Endodermal cell (in vitro differentiated cells): ENCODE measurements at regions not wholly inside any gene's neighbourhood (a gene's known extent, or its start where the extent isn't known, plus 50 kb on each side); places are given as distances from the start of the nearest gene placed in this dataset.

ENCODE experiments used
- DNase-seq: peaks from one replicate; pipeline ENCODE4 v3.0.0-alpha.2; 2017
- H3K27ac ChIP-seq: 2 replicates; pipeline ENCODE4 v1.5.1; 2013; ENCODE audit warnings: mild to moderate bottlenecking, low read depth, low read length, moderate library complexity
- H3K27me3 ChIP-seq: 2 replicates; pipeline ENCODE4 v1.6.1; 2013; ENCODE audit warnings: mild to moderate bottlenecking, low read length, moderate library complexity; ENCODE audit not compliant: insufficient read depth, control insufficient read depth, poor library complexity, severe bottlenecking
- H3K36me3 ChIP-seq: 2 replicates; pipeline ENCODE4 v1.7.0; 2013; ENCODE audit warnings: mild to moderate bottlenecking, low read length, moderate library complexity; ENCODE audit not compliant: control insufficient read depth, insufficient read depth
- H3K4me1 ChIP-seq: one replicate; pipeline ENCODE4 v1.7.0; 2013; ENCODE audit warnings: low read length; ENCODE audit not compliant: control insufficient read depth, insufficient read depth
- H3K4me3 ChIP-seq: 2 replicates; pipeline ENCODE4 v1.5.1; 2013; ENCODE audit warnings: mild to moderate bottlenecking, low read length, moderate library complexity
- H3K9ac ChIP-seq: 2 replicates; pipeline ENCODE4 v1.6.1; 2013; ENCODE audit warnings: mild to moderate bottlenecking, low read length, moderate library complexity; ENCODE audit not compliant: poor library complexity, severe bottlenecking; ENCODE audit errors: extremely low read depth
- H3K9me3 ChIP-seq: 2 replicates; pipeline ENCODE4 v1.6.1; 2013; ENCODE audit warnings: mild to moderate bottlenecking, low read length, moderate library complexity; ENCODE audit not compliant: control insufficient read depth
- H3K27ac Mint-ChIP-seq: 2 replicates; pipeline ENCODE4 v1.8.0; 2020; ENCODE audit warnings: mixed read lengths
- H3K27me3 Mint-ChIP-seq: 2 replicates; pipeline ENCODE4 v1.8.0; 2021; ENCODE audit warnings: mild to moderate bottlenecking, mixed read lengths; ENCODE audit not compliant: insufficient read depth
- H3K36me3 Mint-ChIP-seq: 2 replicates; pipeline ENCODE4 v1.8.0; 2020; ENCODE audit warnings: low read depth, mixed read lengths
- H3K4me1 Mint-ChIP-seq: 2 replicates; pipeline ENCODE4 v1.8.0; 2020; ENCODE audit warnings: mixed read lengths
- H3K4me3 Mint-ChIP-seq: 2 replicates; pipeline ENCODE4 v1.8.0; 2020; ENCODE audit warnings: mild to moderate bottlenecking, moderate library complexity, mixed read lengths
- H3K9me3 Mint-ChIP-seq: 2 replicates; pipeline ENCODE4 v1.8.0; 2020; ENCODE audit warnings: mild to moderate bottlenecking, mixed read lengths
- CTCF ChIP-seq: fragments of 200-600 bp; sonication (generic); conservative IDR thresholded peaks from 2 replicates; pipeline ENCODE4 v1.5.0; 2021; ENCODE audit warnings: antibody characterized with exemption, mild to moderate bottlenecking
- WGBS, 2 experiments: methylation state at CpG; one replicate each; pipeline versions ENCODE4 v1.1.5 to v1.1.7; 2013; ENCODE audit warnings: missing lambda C conversion rate in 2 of 2, mixed read lengths in 1 of 2; ENCODE audit not compliant: insufficient coverage in 1 of 2, insufficient read length in 1 of 2; 5-methylcytosine and 5-hydroxymethylcytosine counted together

GRCh38 chr12:87066326-87066725 lies 810.1 kb upstream of the MGAT4C start:
- Mint-ChIP-seq H3K36me3 (no peaks in the 10 kb centered on the region), H3K4me3 (no peak overlapping the region), H3K9me3 (peaks cover 4% of the 10 kb centered on the region), H3K4me1 (no peaks in the 10 kb centered on the region), H3K27ac (no peak overlapping the region), H3K27me3 (no peaks in the 10 kb centered on the region)
- no peak overlapping the region for H3K9ac ChIP-seq
- H3K4me3 ChIP-seq = no peak overlapping the region
- H3K27me3 ChIP-seq = no peaks in the 10 kb centered on the region
- DNase-seq = no peak
- no peaks in the 10 kb centered on the region for H3K4me1 ChIP-seq
- no peak overlapping the region for H3K27ac ChIP-seq
- no peaks in the 10 kb centered on the region for H3K36me3 ChIP-seq
- peaks cover 6% of the 10 kb centered on the region for H3K9me3 ChIP-seq
- TF ChIP-seq CTCF = no peak
- 75 to 100% methylated on average over 1 to 2 of the region's 2 CpGs for WGBS, 2 experiments

GRCh38 chr12:87059231-87059630 lies 803.0 kb upstream of the MGAT4C start:
- no peak overlapping the region for H3K9ac ChIP-seq
- Mint-ChIP-seq H3K36me3 (no peaks in the 10 kb centered on the region), H3K27ac (no peak overlapping the region), H3K4me3 (no peak overlapping the region), H3K27me3 (no peaks in the 10 kb centered on the region), H3K9me3 (peaks cover 4% of the 10 kb centered on the region), H3K4me1 (no peaks in the 10 kb centered on the region)
- no peak overlapping the region for H3K27ac ChIP-seq
- no peak for TF ChIP-seq CTCF
- no peaks in the 10 kb centered on the region for H3K36me3 ChIP-seq
- DNase-seq = no peak
- no peak overlapping the region for H3K4me3 ChIP-seq
- WGBS, 2 experiments = 86% methylated on average over 1 of the region's 1 CpG; no CpG with 5 or more reads in 1 of the 2 experiments
- H3K27me3 ChIP-seq = no peaks in the 10 kb centered on the region
- H3K4me1 ChIP-seq = no peaks in the 10 kb centered on the region
- H3K9me3 ChIP-seq = peaks cover 6% of the 10 kb centered on the region

- H3K9ac ChIP-seq = no peak overlapping the region
- Mint-ChIP-seq H3K4me3 (no peak overlapping the region), H3K27ac (no peak overlapping the region), H3K9me3 (no peaks in the 10 kb centered on the region), H3K27me3 (no peaks in the 10 kb centered on the region), H3K4me1 (peaks cover 2% of the 10 kb centered on the region), H3K36me3 (no peaks in the 10 kb centered on the region)
- H3K36me3 ChIP-seq = no peaks in the 10 kb centered on the region
- DNase-seq = no peak
- H3K9me3 ChIP-seq = no peaks in the 10 kb centered on the region
- no peaks in the 10 kb centered on the region for H3K4me1 ChIP-seq
- no peaks in the 10 kb centered on the region for H3K27me3 ChIP-seq
- H3K4me3 ChIP-seq = no peak overlapping the region
- H3K27ac ChIP-seq = no peak overlapping the region
- TF ChIP-seq CTCF = no peak
Observed at GRCh38 chr12:87054226-87054625, 798.0 kb upstream of the MGAT4C start.
